ENCODE measurements at regions not wholly inside any gene's neighbourhood (a gene's known extent, or its start where the extent isn't known, plus 50 kb on each side); places are given as distances from the start of the nearest gene placed in this dataset.

GRCh38 chr2:36271266-36271665, 84.3 kb upstream of the CRIM1 start:
- TF ChIP-seq CTCF (IDR thresholded peaks at IDR 0.05) = no peak
- no peak for TF ChIP-seq POLR2A (IDR thresholded peaks at IDR 0.05)

All from prostate gland (tissue), 2 donors.